ENCODE measurements at regions not wholly inside any gene's neighbourhood (a gene's known extent, or its start where the extent isn't known, plus 50 kb on each side); places are given as distances from the start of the nearest gene placed in this dataset.
A peak's percentile ranks its signal among the peaks of the same experiment; 100 is the strongest.

DNA sequence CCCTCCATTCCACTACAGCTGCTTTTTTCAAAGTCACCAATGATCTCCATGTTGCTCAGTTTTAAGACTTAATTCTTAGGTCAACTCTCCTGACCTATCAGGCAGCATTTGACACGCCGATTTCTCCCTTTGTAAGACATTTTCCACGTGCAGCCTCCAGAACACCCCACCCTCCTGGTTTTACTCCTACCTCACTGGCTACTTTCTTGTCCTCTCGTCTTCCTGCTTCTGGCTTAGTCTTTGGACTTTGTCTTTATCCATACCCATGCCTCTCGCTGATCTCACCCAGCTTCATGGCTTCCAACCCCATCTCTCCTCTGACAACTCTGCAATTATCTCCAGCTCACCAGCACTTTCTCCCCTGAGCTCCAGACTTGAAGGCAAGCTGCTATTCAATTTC, 99.3 kb upstream of the UMPS start:
- TF ChIP-seq, protein P1, sequence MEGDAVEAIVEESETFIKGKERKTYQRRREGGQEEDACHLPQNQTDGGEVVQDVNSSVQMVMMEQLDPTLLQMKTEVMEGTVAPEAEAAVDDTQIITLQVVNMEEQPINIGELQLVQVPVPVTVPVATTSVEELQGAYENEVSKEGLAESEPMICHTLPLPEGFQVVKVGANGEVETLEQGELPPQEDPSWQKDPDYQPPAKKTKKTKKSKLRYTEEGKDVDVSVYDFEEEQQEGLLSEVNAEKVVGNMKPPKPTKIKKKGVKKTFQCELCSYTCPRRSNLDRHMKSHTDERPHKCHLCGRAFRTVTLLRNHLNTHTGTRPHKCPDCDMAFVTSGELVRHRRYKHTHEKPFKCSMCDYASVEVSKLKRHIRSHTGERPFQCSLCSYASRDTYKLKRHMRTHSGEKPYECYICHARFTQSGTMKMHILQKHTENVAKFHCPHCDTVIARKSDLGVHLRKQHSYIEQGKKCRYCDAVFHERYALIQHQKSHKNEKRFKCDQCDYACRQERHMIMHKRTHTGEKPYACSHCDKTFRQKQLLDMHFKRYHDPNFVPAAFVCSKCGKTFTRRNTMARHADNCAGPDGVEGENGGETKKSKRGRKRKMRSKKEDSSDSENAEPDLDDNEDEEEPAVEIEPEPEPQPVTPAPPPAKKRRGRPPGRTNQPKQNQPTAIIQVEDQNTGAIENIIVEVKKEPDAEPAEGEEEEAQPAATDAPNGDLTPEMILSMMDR (IDR thresholded peaks at IDR 0.05; ENCODE audit: insufficient read depth, low read depth, low read length, missing control alignments): no peak
- H3K4me3 ChIP-seq (ENCODE audit: low read depth, low read length): no peak overlapping the region
- DNase-seq (ENCODE audit: low read depth): no peak

- no peak for DNase-seq (ENCODE audit: low read depth)
- TF ChIP-seq, protein P1 (IDR thresholded peaks at IDR 0.05; ENCODE audit: insufficient read depth, low read depth, low read length, missing control alignments): no peak
- no peak overlapping the region for H3K4me3 ChIP-seq (ENCODE audit: low read depth, low read length)
Measured at GRCh38 chr3:124631727-124632126, 98.5 kb upstream of the UMPS start.

GRCh38 chr3:124632566-124633140, 97.6 kb upstream of the UMPS start:
- TF ChIP-seq, protein P1 (IDR thresholded peaks at IDR 0.05; ENCODE audit: insufficient read depth, low read depth, low read length, missing control alignments): no peak
- H3K4me3 ChIP-seq (ENCODE audit: low read depth, low read length): no peak overlapping the region
- DNase-seq (ENCODE audit: low read depth): no peak

DNA sequence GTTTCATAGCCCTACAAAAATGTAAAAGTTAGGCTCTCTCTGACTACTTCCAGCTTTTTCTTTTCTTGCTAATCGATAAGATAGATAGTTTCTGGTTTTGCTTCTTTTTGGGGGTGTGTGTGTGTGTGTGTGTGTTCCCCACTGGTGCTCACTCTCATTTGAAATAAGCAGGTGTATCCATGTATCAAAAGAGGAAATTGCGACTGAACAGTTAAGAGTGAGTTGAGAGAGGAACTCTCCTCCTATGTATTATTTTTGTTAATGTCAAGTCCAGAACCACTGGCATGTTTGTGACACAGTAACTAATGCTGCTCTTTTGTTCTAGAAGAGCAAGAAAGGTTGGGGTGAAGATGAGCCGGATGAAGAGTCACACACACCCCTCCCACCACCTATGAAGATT, 96.7 kb upstream of the UMPS start:
- TF ChIP-seq, protein P1 (IDR thresholded peaks at IDR 0.05; ENCODE audit: insufficient read depth, low read depth, low read length, missing control alignments): no peak
- no peak for DNase-seq (ENCODE audit: low read depth)
- H3K4me3 ChIP-seq (ENCODE audit: low read depth, low read length): no peak overlapping the region

DNA sequence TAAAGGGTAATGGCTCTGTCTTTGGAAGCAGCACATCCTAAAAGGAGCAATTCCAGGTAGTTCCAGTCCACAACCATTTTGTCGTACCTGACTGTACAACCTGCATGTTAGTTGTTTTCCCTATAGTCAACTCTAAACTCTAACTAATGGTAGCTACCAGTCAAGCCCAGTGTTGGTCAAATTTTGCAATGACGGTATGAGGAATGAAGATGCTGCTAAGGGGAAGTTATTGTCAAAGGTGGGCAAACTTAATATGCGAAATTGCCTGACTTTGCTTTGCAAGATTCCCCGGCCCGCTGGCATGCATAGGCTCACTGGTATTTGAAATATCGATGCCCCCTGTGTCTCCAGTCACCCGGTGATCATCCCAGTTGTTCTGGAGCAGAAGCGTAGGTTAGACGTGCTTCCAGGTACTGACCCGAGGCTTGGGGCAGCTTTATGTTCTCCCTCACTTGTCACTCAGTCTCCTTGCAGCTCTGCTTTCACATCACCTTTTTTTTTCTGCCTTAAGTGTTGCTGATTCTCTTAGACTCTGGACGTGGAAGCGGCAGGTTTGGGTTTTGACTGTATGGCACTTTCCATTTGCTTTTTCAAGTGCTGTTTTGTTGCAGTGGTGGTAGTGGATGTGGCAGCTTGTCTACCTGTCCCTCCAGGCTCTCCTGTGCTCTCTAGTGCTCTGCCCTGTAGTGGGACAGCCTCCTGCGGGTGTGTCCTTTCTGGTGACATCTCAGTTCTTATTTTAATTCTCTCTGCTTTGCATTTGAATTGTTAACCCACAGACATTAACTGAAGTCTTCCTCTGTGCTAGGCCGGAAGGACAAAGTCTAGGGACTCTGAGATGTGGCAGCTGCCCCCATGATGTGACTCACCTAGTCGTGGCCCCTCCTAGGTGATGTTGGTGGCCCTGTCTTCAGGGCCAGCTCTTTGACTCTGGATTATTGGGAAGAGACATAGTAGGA, 95.8 kb upstream of the UMPS start:
- H3K4me3 ChIP-seq (ENCODE audit: low read depth, low read length): no peak overlapping the region
- TF ChIP-seq, protein P1 (IDR thresholded peaks at IDR 0.05; ENCODE audit: insufficient read depth, low read depth, low read length, missing control alignments): no peak
- peak; percentile 37 for DNase-seq (ENCODE audit: low read depth)

GRCh38 chr3:124635169-124635539, 95.1 kb upstream of the UMPS start:
- H3K4me3 ChIP-seq (ENCODE audit: low read depth, low read length): no peak overlapping the region
- TF ChIP-seq, protein P1 (IDR thresholded peaks at IDR 0.05; ENCODE audit: insufficient read depth, low read depth, low read length, missing control alignments): no peak
- DNase-seq (ENCODE audit: low read depth): no peak
